ENCODE measurements at regions not wholly inside any gene's neighbourhood (a gene's known extent, or its start where the extent isn't known, plus 50 kb on each side); places are given as distances from the start of the nearest gene placed in this dataset.

DNA sequence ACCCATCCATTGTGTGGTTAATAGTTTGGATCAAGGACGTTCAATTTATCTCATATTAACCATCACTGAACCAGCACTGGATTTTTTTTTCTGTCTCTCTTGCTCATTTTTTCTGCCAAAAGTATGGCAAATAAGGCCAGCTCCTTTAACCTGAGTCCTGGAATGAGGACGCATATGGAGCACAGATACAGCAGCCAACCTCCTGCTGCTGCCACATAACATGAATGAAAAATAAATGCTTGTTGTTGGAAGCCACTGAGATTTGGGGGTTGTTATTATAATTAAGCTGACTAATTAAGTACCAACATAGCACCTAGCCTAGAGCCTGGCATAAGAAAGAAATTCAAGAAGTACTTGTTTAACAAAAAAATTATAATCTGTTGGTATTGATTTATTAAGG, 335.3 kb upstream of the DUSP10 start:
- peaks cover 0 to 5% (median 0%) of the 10 kb centered on the region in 3 donors for H3K4me1 ChIP-seq
- no peak overlapping the region for H3K4me3 ChIP-seq
- DNase-seq (no peak), ATAC-seq (no peak), FAIRE-seq (no peak)
- 60 to 66% methylated on average over 2 of the region's 2 CpGs for WGBS, 2 donors
- intact Hi-C loops (cut with DNase I): no loop called here
- H3K27me3 ChIP-seq: no peaks in the 10 kb centered on the region
- no peaks in the 10 kb centered on the region for H3K9me3 ChIP-seq
- TF ChIP-seq CTCF (IDR thresholded peaks at IDR 0.05): no peak
- no peak overlapping the region for H3K27ac ChIP-seq
- H3K36me3 ChIP-seq: no peaks in the 10 kb centered on the region

- no peak for ATAC-seq
- Histone ChIP-seq H3K9me3 (no peaks in the 10 kb centered on the region), H3K4me3 (no peak overlapping the region), H3K27me3 (no peaks in the 10 kb centered on the region), H3K27ac (no peak overlapping the region), H3K36me3 (no peaks in the 10 kb centered on the region), H3K4me1 (peaks cover 0 to 14% (median 4%) of the 10 kb centered on the region in 3 donors)
- TF ChIP-seq CTCF (IDR thresholded peaks at IDR 0.05): no peak
- intact Hi-C loops (cut with DNase I): no loop called here
- no peak for DNase-seq
- WGBS, 2 donors: 16 to 25% methylated on average over 1 of the region's 1 CpG
- FAIRE-seq: no peak
Observed at GRCh38 chr1:222074317-222074716, 332.4 kb upstream of the DUSP10 start.

GRCh38 chr1:222073307-222073995, 331.6 kb upstream of the DUSP10 start:
- FAIRE-seq (no peak), DNase-seq (no peak), ATAC-seq (peak in 1 of 4 donors; percentile 17)

GRCh38 chr1:222071387-222071786, 329.5 kb upstream of the DUSP10 start:
- intact Hi-C loops (cut with DNase I): no loop called here
- Histone ChIP-seq H3K36me3 (no peaks in the 10 kb centered on the region), H3K27ac (no peak overlapping the region), H3K9me3 (no peaks in the 10 kb centered on the region), H3K4me3 (no peak overlapping the region), H3K27me3 (no peaks in the 10 kb centered on the region), H3K4me1 (peaks cover 0 to 14% (median 4%) of the 10 kb centered on the region in 3 donors)
- no peak for DNase-seq
- peak; percentile 56 to 96 (median 72) for ATAC-seq
- WGBS, 2 donors: 6 to 12% methylated on average over 5 of the region's 5 CpGs
- no peak for FAIRE-seq
- no peak for TF ChIP-seq CTCF (IDR thresholded peaks at IDR 0.05)

More at GRCh38 chr1:222073307-222073995, 331.6 kb upstream of the DUSP10 start:
- Histone ChIP-seq H3K9me3 (no peaks in the 10 kb centered on the region), H3K4me1 (peaks cover 0 to 14% (median 4%) of the 10 kb centered on the region in 3 donors), H3K27me3 (no peaks in the 10 kb centered on the region), H3K27ac (no peak overlapping the region), H3K4me3 (no peak overlapping the region), H3K36me3 (no peaks in the 10 kb centered on the region)
- TF ChIP-seq CTCF (IDR thresholded peaks at IDR 0.05): no peak
- WGBS, 2 donors: 87 to 94% methylated on average over 2 of the region's 2 CpGs
- intact Hi-C loops (cut with DNase I): no loop called here

DNA sequence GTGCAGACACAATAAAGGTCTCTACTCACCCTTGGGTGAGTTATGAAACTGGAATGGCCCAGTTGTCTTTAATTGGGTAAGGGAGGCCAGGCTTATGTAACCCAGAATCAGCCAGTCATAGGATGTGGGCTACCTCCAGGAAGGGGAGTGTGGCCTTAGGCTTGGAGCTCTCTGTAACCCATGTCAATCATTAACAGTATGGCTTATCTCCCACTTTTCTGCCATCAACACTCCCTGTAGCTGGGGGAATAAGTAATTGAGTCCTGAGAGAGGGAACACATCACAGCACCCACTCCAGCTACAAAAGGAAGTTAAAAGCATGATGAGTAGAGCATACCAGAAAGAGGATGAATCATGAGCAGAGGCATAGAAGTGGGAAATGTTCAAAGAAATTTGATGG, 327.0 kb upstream of the DUSP10 start:
- Histone ChIP-seq H3K36me3 (no peaks in the 10 kb centered on the region), H3K27ac (no peak overlapping the region), H3K4me3 (no peak overlapping the region), H3K9me3 (no peaks in the 10 kb centered on the region), H3K27me3 (no peaks in the 10 kb centered on the region), H3K4me1 (peaks cover 0 to 9% (median 4%) of the 10 kb centered on the region in 3 donors)
- DNase-seq (no peak), ATAC-seq (no peak), FAIRE-seq (no peak)
- intact Hi-C loops (cut with DNase I): no loop called here
- TF ChIP-seq CTCF (IDR thresholded peaks at IDR 0.05): no peak
